A172 (cell line): ENCODE measurements at regions not wholly inside any gene's neighbourhood (a gene's known extent, or its start where the extent isn't known, plus 50 kb on each side); places are given as distances from the start of the nearest gene placed in this dataset.
"Not testable (repeated sequence)": the region's sequence is repeated elsewhere in the genome, so short reads cannot be mapped to it uniquely, and the experiment has no call there.

Source experiments
- DNase-seq: peaks from one replicate; pipeline ENCODE4 v3.0.0-alpha.2; 2015; ENCODE audit warnings: low spot score

DNA sequence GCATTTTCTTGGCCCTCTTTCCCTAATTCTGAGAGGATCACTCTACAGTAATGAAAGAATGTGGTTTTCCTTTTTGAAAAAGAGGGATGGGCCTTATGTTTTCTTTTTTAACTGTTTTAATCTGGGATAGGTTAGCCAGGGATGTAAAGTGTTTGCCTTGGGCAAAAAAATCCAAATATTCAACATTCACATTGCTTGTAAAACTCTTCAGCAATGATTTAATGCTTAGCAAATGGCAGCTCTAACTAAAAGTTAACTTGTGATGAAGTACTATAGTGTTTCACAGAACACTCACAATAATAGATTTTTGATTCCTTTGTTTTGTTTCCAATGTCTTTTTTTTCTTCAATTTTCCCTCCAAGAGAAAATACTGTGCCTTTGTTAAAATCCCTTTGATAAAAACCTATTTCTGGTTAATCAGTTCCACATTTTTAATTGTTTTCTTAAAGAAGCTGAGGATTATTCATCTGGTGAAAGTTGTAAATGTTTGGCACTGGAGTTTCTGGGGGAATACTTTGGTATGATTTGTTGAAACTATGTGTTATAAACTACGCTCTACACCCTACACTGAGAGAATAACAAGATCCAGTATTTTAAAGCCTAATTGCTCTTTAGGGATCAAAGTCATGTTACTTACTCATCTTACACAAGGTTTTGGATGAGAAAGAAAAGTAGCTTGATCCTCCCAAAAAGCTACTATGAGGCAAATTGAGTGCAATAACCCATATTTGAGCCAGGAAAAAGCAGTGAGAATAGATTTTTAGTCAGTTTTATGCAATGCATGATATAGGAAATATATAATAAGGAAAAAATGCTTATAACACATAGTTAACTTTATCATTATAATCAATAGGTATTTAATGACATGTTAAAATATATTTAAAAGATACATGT, 335.8 kb downstream of the EPHA7 start:
- no peak for DNase-seq

DNA sequence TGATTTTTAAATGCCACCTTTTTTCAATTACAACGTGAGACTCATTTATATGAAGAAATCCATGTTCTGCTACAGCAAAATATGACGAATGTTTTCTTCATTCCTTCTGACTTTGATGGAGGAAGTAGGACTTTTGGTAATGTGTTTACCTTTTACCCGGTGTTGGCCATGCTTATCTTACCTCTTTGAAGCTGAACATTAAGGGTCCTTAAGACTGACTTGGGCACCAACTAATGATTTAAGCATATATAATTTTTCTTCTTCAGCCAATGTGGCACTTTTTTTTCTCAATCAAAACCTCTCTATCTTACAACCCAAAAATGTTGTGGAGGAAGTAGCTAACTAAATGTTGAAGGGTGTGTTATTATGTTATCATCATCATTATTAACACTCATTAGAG, 337.5 kb downstream of the EPHA7 start:
- DNase-seq = no peak

DNA sequence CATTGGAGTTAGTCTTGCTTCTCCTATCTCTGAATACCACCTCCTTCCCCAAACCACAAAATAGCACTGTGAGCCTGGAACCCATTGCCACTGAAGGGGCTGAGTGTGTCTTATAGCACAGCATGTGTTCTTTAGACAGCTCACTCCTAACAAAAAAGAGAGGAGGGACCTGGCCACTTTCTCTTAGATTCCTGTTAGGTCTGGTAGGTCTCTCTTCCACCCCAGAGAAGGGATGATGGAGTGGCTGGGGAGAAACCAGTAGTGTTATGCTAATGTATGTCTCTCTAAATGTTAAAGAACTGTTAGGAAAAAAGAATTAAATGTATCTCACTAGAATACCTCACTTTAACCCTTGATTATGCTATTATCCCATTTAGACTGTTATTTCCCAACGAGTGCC, 340.3 kb downstream of the EPHA7 start:
- no peak for DNase-seq

DNA sequence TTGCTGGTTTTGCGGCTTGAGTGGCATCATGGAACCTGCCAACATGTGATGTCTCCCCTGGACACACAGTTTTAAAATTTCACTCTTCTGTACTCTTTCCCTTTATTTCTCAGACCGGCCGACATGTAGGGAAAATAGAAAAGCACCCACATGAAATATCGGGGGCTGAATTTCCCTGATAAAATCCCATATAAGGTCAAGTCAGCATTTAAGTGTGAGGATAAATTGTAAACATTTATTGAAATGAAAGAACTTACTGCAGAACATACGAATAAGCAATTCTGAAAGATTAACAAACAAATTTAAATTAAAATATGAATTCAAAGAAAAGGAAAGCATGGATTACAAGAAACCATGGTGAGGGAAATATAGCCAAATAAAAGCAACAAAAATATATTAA, 345.5 kb downstream of the EPHA7 start:
- no peak for DNase-seq

DNA sequence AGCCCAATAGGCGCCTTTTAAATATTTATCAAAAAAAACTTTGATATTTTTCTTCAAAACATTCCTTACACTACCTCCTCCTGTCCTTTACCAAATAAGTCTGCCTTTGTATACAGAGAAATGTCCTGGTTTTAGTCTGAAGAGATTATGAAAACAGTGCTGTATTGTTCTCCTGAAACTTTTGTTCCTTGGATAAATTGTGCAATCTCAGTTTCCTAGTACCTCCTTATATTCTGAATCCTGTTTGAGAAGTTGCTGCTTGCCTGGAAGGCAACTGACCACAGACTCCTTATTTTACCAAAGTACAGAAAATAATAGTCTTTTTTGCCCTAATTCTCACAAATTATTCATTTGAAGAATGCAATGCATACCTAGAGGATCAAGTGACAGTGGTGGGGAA, 349.5 kb downstream of the EPHA7 start:
- no peak for DNase-seq

DNA sequence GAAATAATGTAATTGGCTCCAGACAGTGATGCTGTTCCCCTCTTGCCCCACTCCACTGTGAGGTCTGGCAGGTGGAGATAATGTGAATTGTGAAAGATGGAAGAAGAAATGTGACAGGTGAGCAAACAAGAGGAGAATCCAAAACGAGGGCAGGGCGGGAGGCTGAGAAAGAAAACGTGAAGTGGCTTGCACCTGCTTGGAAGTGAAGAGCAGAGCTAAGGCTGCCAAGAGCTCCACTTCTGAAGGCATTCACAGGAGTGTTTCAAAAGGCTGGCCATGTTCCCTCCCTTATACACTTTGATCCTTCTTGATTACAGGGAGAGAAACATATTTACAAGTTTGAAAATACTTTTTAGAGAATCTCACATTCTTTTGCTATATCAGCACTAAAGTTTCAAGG, 359.4 kb downstream of the EPHA7 start:
- DNase-seq = no peak

DNA sequence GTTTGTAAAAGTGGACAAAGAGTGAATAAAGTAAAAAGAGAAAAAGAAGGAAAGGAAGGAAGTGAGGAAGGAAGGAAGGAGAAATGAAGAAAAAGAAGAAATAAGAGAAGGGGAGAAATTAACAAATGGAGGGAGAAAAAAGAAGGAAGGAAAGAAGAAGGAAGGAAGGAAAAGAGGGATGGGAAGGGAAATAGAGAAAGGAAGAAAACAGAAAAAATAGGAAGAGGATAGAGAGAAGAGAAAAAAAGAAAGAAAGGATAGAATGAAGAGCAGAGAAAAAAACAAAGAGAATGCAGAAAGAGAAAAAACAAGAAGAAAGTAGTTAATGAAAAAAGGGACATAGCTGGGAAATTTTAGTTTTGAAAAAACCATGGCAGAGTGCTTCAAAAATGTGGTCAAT, 361.8 kb downstream of the EPHA7 start:
- no peak for DNase-seq

DNA sequence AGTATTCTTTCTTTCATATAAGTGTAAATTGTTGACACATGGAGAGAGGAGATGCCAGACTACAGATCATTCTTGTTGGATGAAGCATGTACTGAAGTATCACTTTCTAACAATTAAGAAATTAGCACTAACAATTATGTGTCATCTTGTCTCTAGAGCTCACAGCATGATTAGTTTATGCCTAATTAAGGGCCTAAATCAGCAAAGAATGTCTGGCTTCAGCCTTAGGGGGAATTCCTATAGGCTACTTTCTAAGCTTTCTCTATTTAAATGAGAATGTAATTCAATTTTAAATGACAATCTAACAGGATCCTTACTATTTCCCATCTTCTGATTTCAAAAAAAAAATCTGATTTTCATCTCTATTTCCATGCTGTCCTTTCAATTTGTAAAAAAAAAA, 371.0 kb downstream of the EPHA7 start:
- no peak for DNase-seq

DNA sequence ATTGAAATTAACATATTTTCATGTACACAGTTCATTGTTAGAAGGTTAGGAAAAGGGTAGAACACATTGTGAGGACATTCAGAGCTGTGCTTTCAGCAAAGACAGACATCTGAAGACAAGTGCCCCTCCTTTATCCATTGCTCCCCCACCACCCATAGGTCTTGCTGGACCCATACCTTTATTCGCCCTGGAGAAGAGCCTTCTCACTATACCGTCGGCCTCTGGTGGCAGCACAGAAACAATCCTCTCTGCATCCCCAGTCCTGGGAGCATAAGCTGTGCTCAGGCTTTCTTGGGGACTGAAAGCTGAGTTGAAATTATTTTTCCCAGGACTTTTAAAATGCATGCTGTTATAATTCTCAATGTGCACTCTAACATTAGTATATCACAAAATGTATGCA, 372.3 kb downstream of the EPHA7 start:
- no peak for DNase-seq

DNA sequence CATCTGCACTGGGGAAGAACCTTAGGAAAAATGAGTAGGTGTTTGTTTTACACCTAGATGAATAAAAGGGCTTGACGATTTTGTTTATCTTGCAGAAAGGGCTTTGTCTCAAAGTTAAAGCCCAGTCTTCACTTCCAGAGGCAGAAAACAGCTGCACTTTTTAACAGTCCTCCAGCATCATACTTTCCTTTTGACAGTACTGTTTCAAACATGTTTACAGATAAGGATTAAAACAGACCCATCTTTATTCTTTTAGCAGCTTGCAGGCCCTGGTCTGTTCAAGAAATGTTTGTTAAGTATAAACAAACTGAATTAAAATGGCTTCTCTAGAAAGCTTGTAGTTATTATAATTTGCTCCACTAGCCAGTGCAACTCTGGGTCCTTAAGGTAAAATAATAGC, 374.2 kb downstream of the EPHA7 start:
- DNase-seq = no peak

DNA sequence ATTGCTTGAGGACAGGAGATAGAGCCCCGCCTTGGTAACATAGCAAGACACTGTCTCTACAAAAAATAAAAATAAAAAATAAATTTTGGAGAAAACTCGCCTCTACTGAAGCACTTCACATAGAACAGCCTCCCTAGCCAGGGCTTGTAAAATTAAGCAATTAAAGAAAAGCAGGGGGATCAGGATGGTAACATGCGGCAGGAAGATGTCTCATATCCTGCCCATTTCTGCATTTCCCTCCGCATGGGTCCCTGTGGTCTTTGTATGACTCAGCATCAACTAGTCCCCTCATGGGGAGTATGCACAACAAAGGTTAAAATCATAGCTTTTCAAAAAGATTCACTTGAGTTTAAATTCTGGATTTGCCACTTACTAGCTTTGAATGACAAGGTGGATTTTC, 379.0 kb downstream of the EPHA7 start:
- DNase-seq = peak; percentile 44

DNA sequence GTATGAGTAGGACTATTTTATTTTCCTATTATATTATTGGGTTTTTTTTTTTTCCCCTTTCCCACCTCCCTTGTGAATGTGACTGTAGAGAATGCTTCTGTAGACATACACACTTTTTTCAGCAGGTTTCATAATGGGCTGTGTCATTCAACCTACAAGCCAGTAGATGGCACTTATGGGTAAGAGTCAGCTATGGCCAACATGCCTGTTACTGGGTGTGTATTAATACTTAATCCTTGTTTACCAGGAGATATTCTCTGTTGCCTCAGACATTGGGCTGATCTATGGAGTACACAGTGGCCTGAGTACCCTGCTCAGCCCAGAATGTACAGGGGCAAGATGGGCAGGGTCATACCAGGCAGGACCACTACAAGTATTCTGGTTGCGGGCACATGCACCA, 382.5 kb downstream of the EPHA7 start:
- DNase-seq = peak; percentile 4

DNA sequence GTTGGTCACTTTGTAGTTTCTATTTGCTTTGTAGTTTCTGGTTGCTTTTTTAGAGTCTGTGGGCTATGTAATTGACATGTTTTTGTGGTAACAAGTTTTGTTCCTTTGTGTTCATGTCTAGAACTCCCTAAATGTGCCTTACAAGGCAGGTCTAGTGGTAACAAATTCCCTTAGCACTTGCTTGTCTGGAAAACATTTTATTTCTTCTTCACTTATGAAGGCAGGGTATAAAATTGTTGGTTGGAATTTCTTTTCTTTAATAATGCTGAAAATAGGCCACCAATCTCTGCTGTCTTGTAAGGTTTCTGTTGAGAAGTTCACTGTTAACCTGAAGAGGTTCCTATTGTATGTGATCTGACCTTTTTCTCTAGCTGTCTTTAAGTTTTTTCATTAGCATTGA, 383.6 kb downstream of the EPHA7 start:
- DNase-seq = no peak

DNA sequence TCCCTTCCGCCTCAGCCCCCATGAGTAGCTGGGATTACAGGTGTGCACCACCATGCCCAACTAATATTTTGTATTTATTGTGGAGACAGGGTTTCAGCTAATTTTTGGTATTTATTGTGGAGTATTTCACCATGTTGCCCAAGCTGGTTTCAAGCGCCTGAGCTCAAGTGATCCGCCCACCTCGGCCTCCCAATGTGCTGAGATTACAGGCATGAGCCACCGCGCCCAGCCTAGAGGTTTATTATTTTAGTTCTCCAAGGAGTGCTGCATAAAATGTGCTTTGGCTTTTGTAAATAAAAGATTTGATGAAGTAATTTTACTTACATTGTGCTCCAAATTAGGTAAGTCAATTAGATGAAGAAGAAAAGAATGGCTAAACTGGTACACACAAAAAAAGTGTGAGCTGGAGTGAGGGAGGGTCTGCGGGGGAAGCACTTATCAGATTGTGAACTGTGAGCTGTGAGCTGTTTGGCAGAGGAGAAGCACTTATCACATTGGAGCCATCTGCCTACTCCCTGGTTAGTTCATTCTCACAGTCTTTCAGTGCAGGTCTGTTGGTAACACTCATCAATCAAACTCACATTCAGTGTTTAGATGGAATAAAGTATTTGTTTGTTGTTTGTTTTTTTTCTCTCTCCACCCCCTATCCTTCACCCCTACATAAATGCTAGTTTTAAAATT, 398.0 kb downstream of the EPHA7 start:
- no peak for DNase-seq

DNA sequence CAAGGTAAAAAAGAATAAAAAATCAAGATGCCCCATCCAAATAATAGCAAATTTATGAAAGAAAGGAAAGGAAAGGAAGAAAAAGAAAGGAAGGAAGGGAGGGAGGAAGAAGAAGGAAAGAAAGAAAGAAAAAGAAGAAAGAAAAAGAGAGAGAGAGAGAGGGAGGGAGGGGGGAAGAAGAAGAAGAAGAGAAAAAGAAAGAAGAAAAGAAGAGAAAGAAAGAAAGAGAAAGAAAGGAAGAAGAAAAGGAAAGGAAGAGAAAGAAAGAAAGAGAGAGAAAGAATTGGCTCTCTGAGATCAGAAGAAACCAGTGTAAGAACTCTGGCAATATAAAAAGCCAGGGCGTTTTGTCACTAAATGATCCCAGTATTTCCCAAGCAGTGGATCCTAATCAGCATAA, 401.7 kb downstream of the EPHA7 start:
- no peak for DNase-seq

DNA sequence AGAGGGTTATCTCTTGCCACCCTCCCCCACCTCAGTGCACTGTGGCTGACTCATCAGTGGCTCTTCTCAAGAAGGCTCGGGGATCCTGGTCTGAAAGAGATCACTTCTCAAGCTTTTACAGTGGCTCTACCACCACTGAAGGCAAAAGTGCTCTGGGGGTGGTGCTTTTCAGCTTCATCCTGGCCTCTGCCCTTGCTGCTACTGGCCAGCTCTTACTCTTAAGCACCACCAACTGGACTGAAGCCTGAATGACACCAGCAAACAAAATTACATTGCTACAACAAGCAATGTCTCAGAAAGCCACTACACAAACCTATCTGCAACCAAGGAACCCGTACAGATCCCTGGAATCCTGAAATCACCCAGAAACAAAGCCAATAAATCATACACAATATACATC, 402.1 kb downstream of the EPHA7 start:
- no peak for DNase-seq

DNA sequence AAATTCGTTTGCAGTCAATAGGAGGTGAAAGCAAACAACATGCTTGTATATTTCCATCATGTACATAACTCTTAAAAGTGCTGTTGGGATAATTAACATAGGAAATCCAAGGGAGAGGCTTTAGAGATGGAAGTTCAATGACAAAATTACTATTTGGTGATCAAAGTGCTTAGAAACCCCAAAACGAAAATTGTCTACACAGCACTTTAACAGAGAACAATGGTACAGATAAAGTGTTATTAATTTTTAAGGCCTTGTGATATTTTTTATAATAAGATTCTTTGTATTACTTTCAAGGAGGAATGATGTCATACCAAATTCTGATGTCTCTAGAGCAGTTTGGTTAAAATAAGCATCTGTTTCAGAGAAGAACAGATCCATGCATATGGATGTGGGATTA, 406.3 kb downstream of the EPHA7 start:
- no peak for DNase-seq

DNA sequence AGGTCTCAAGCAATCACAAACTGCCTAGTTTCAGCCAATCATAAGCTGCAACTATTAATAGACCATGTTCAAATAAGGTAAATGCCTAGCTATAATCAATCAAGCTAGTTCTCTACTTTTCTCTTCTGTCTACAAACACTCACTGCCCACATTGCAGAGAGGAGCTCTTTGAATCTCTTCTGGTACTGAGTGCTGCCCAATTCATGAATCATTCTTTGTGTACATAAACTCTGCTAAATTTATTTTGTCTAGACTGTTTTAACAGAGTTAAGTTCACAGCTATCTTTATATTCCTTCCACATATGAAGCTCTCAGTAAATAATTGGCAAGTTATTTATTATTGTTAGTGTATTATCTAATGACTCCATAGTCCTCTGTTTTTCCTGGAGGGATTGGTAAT, 411.0 kb downstream of the EPHA7 start:
- no peak for DNase-seq

DNA sequence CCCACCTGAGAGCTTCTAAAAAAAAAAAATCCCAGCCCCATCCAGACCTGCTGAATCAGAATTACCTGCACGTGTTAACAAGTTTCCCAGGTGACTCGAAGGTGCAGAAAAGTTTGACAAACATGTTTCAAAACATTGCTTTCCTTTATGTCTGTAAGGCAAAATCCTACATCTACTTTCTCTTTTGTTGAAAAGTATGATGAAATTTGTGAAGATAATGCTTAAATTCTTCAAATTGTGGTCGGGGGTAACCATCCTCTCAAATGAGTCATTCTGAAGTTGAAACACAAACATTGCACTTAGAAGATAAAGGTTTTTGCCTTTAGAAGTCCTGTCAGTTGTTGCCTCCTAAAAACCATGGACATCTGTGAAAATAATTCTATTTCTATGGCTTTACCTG, 429.7 kb downstream of the EPHA7 start:
- DNase-seq = no peak

DNA sequence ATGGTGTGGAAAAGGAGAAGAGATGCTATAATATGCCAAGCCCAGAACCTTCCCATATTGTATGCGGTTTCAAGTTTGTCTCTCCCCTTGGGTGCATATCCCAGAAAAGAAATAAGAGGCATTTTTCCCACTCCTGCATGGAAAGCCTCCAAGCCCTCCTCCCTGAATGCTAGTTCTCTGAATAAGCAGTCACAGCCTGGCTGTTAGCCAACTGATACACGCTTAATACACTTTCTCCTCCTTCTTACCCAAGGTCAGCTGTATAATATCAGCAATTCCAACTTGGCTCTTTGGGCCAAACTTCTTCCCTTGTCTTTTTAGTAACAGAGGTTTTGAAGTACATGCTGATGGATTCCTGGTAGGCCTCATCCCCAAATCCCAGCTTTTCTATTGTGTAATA, 440.1 kb downstream of the EPHA7 start:
- no peak for DNase-seq

DNA sequence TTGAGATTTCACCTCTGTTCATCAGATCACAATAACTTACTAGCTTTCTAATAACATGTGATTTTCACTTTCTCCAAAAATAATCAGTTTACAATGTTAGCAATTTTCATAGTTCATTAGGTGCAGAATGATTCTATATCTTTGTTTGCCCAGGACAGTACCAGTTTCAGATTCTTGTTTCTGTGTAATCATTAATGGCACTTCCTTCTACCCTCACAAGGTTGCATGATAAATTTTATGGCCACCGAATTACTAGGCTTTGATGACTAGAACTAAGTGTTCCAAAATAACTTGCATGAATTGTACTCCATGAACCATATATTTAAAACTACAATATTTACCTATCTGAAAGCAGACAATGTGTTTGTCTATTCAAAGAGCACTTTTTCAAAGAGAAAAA, 442.3 kb downstream of the EPHA7 start:
- DNase-seq = no peak

DNA sequence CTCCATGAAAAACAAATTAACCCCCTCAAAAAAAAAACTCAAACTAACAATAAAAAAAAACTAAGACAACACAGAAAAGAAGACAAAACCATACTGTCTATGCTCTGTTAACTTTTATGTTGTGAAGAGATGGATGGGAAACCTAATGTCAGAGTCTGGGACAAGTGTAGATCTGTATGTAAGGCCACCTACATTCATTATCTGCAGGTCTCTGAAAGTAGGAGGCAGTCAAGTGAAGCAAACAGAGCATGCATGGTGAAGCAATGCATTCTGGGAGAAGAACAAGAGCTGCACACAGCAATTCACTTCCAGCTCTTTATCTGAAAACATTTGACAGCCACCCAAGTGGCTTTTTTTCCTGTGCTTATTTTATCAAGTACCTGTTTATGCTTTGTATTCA, 452.0 kb downstream of the EPHA7 start:
- no peak for DNase-seq

DNA sequence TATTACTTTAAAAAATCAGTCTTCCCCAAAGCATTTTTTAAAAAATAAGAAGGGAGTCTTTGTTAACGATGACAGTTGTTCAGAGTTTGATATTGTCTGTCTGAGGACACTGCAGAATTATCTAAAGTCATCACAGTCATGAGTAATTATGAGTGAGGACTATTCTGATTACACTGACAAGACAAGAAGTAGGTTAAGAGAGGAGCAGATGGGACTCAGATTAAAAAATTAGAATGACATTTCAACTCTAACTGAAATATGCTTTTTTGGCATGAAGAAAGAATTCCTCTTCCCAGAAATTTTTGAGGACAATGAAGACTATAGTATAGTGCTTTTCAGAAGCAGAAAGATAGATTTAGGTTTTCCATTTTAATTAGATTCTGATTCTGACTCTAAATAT, 456.5 kb downstream of the EPHA7 start:
- DNase-seq = no peak

DNA sequence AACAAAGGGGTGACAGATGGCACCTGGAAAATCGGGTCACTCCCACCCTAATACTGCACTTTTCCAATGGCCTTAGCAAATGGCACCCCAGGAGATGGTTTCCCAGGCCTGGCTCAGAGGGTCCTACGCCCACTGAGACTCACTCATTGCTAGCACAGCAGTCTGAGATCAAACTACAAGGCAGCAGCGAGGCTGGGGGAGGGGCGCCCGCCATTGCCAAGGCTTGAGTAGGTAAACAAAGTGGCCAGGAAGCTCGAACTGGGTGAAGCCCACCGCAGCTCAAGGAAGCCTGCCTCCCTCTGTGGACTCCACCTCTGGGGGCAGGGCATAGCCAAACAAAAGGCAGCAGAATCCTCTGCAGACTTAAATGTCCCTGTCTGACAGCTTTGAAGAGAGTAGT, 467.2 kb downstream of the EPHA7 start:
- not testable (repeated sequence) for DNase-seq
